ENCODE measurements at regions not wholly inside any gene's neighbourhood (a gene's known extent, or its start where the extent isn't known, plus 50 kb on each side); places are given as distances from the start of the nearest gene placed in this dataset.

DNA sequence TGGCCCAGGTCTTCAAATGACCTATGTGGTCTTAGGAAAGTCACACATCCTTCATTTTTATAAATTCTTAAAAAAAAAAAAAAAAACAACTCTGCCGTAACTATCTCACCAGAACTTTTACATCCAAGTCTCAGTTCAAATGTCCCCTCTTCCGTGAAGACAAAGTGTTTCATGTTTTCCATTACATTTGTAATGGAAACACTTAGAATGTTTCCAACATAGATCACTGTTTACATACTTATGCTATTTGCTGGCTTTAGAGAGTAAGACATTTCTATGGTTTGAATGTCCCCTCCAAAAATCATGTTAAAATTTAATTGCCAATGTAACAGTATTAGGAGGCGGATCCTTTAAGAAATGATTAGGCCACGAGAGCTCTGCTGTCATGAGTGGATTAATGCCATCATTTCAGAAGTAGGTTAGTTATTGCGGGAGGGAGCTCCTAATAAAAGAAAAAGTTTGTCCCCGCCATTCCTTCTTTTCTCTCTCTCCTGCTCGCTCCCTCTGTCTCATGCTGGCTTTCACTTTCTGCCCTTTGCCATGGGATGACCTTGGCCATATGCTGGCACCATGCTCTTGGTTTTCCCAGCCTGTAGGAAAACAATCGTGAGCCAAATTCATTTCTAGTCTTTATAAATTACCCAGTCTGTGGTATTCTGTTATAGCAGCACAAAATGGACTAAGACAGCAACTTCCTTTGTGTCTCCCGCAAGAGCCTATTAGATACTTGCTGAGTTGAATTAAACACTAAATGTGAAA is 887.8 kb upstream of the SOX9 start:
- TF ChIP-seq, protein P1, sequence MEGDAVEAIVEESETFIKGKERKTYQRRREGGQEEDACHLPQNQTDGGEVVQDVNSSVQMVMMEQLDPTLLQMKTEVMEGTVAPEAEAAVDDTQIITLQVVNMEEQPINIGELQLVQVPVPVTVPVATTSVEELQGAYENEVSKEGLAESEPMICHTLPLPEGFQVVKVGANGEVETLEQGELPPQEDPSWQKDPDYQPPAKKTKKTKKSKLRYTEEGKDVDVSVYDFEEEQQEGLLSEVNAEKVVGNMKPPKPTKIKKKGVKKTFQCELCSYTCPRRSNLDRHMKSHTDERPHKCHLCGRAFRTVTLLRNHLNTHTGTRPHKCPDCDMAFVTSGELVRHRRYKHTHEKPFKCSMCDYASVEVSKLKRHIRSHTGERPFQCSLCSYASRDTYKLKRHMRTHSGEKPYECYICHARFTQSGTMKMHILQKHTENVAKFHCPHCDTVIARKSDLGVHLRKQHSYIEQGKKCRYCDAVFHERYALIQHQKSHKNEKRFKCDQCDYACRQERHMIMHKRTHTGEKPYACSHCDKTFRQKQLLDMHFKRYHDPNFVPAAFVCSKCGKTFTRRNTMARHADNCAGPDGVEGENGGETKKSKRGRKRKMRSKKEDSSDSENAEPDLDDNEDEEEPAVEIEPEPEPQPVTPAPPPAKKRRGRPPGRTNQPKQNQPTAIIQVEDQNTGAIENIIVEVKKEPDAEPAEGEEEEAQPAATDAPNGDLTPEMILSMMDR (IDR thresholded peaks at IDR 0.05; ENCODE audit: control insufficient read depth, extremely low read depth, insufficient read depth): no peak
- DNase-seq (ENCODE audit: low read depth): no peak
- H3K4me3 ChIP-seq (ENCODE audit: low read depth, low read length): no peak overlapping the region

DNA sequence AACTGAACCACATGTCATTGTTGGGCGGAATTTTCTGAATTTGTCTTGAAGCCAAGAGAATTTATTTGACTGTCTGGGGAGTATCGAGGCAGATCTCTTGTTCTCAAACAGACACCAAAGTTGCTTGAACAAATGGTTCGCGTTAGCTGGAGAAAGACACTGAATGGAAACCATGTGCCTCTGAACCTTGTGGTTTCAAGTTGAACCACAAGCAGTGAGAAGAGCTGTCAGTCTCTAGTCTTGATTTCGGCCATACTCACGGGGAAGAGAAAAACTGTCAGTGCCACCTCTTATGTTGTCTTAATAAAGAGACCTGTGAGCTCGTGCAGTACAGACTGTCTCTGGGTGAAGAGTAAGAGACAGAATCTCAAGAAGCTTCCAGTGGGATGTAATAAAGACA is 886.5 kb upstream of the SOX9 start:
- no peak for DNase-seq (ENCODE audit: low read depth)
- TF ChIP-seq, protein P1 (IDR thresholded peaks at IDR 0.05; ENCODE audit: control insufficient read depth, extremely low read depth, insufficient read depth): no peak
- H3K4me3 ChIP-seq (ENCODE audit: low read depth, low read length): no peak overlapping the region

DNA sequence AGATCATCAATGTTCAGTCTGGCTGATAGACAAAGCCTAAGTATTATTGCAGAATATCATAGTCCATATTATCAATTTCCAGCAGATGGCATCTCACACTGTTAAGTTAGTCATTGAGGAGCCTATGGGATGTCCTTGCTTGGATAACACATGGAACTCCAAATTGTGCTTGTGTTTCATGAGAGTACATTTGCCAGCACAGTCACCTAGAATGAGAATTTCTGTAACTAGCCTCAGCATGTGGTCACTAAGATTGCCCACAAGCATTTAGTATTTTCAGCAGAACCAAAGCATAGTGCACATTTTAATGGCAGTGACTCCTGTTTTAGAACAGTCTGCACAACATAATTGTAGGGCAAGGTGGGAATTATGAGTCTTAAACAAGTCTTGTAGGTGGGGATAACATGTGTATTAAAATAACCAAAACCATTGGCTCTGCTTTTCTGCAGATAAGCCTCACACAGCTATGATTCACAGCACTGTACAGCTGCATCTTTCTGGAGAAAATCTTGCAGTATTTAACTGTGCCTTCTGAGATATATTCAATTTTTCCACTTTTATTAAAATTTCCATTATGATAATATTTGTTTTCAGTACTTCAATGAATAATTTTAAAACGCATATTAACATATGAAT is 882.8 kb upstream of the SOX9 start:
- H3K4me3 ChIP-seq (ENCODE audit: low read depth, low read length): no peak overlapping the region
- TF ChIP-seq, protein P1 (IDR thresholded peaks at IDR 0.05; ENCODE audit: control insufficient read depth, extremely low read depth, insufficient read depth): peak; percentile 49
- peak; percentile 11 for DNase-seq (ENCODE audit: low read depth)

- DNase-seq (ENCODE audit: low read depth): no peak
- no peak overlapping the region for H3K4me3 ChIP-seq (ENCODE audit: low read depth, low read length)
- TF ChIP-seq, protein P1 (IDR thresholded peaks at IDR 0.05; ENCODE audit: control insufficient read depth, extremely low read depth, insufficient read depth): no peak
These were observed 873.3 kb upstream of the SOX9 start for GRCh38 chr17:71247441-71248015.

- DNase-seq (ENCODE audit: low read depth): no peak
- no peak overlapping the region for H3K4me3 ChIP-seq (ENCODE audit: low read depth, low read length)
- TF ChIP-seq, protein P1 (IDR thresholded peaks at IDR 0.05; ENCODE audit: control insufficient read depth, extremely low read depth, insufficient read depth): no peak
These were observed 869.5 kb upstream of the SOX9 start for GRCh38 chr17:71251276-71251675.

- TF ChIP-seq, protein P1 (IDR thresholded peaks at IDR 0.05; ENCODE audit: control insufficient read depth, extremely low read depth, insufficient read depth): no peak
- DNase-seq (ENCODE audit: low read depth): no peak
- no peak overlapping the region for H3K4me3 ChIP-seq (ENCODE audit: low read depth, low read length)
These were observed 868.9 kb upstream of the SOX9 start for GRCh38 chr17:71251951-71252350.

Measured in LNCaP clone FGC (cell line).